Natural killer cell (primary cell): ENCODE measurements at regions not wholly inside any gene's neighbourhood (a gene's known extent, or its start where the extent isn't known, plus 50 kb on each side); places are given as distances from the start of the nearest gene placed in this dataset.

Source experiments
- ATAC-seq, 3 donors: fragments of 150-1000 bp in 2 of 3; fragments of 200-7000 bp in 1 of 3; cut with Tn5 transposase; 1 replicate in 1 of 3; 2 replicates in 2 of 3; pipeline ENCODE4 v1.10.0; 2021; ENCODE audit warnings: mild to moderate bottlenecking in 2 of 3, moderate library complexity in 2 of 3
- DNase-seq, 2 donors: peaks; one replicate each; pipeline versions ENCODE4 v3.0.0 to v3.0.0-alpha.2; 2013 to 2021; ENCODE audit warnings: mixed read lengths in 1 of 2
- H3K27ac ChIP-seq: one replicate; pipeline ENCODE4 v1.5.1; 2013; ENCODE audit warnings: mild to moderate bottlenecking, low read length
- H3K27me3 ChIP-seq: one replicate; pipeline ENCODE4 v1.6.1; 2013; ENCODE audit warnings: low read length; ENCODE audit not compliant: control insufficient read depth, insufficient read depth
- H3K36me3 ChIP-seq: one replicate; pipeline ENCODE4 v1.6.1; 2013; ENCODE audit warnings: low read length; ENCODE audit not compliant: control insufficient read depth, insufficient read depth
- H3K4me1 ChIP-seq: one replicate; pipeline ENCODE4 v1.6.1; 2013; ENCODE audit warnings: low read length; ENCODE audit not compliant: control insufficient read depth, insufficient read depth
- H3K4me3 ChIP-seq: one replicate; pipeline ENCODE4 v1.5.1; 2013; ENCODE audit warnings: low read length
- H3K9me3 ChIP-seq: one replicate; pipeline ENCODE4 v1.6.1; 2013; ENCODE audit warnings: low read length; ENCODE audit not compliant: control insufficient read depth, insufficient read depth
- H3K27ac Mint-ChIP-seq, 2 donors: one replicate each; pipeline ENCODE4 v1.8.0; 2022; ENCODE audit warnings: mild to moderate bottlenecking in 2 of 2, mixed read lengths in 2 of 2, moderate library complexity in 1 of 2
- H3K27me3 Mint-ChIP-seq, 2 donors: one replicate each; pipeline ENCODE4 v1.8.0; 2022; ENCODE audit warnings: low read depth in 2 of 2, mixed read lengths in 2 of 2
- H3K36me3 Mint-ChIP-seq: one replicate; pipeline ENCODE4 v1.8.0; 2022; ENCODE audit warnings: mixed read lengths
- H3K4me1 Mint-ChIP-seq, 2 donors: one replicate each; pipeline ENCODE4 v1.8.0; 2022; ENCODE audit warnings: mixed read lengths in 2 of 2
- H3K4me3 Mint-ChIP-seq: one replicate; pipeline ENCODE4 v1.8.0; 2022; ENCODE audit warnings: mild to moderate bottlenecking, moderate library complexity, mixed read lengths
- H3K9me3 Mint-ChIP-seq, 2 donors: one replicate each; pipeline ENCODE4 v1.8.0; 2022; ENCODE audit warnings: mixed read lengths in 2 of 2
- WGBS: methylation state at CpG from one replicate; pipeline ENCODE4 v1.1.7; 2013; ENCODE audit warnings: missing lambda C conversion rate; ENCODE audit not compliant: insufficient coverage; 5-methylcytosine and 5-hydroxymethylcytosine counted together
- intact Hi-C: fragments of 100-400 bp; cut with micrococcal nuclease; formaldehyde crosslinking; loops from one replicate; pipeline ENCODE4 v1.14.2; 2022
- TF ChIP-seq, protein P1 (sequence below): fragments of 200-600 bp; IDR thresholded peaks from one replicate; pipeline ENCODE4 v1.8.0; 2022; ENCODE audit warnings: antibody characterized with exemption

DNA sequence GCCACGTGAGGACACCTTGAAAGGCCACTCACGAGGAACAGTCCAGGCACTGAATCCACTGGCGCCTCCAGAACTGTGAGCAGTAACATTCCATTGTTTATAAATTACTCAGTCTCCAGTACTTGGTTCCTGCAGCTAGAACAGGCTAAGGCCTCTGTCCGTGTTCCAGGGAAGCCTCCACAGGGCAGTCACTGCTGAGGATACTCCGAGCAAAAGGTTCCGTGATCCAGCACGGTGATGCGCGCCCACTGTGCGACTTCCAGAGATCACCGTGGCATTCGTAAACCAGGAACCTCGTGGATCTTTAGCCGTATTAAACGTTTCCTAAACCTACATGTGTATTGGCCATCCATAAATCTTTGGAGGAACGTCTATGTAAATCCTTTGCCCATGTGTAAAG is 51.5 kb upstream of the SALL3 start:
- no peak for DNase-seq
- WGBS = 88% methylated on average over 16 of the region's 16 CpGs
- H3K27me3 Mint-ChIP-seq = no peaks in the 10 kb centered on the region
- no peak overlapping the region for H3K27ac ChIP-seq
- H3K4me3 ChIP-seq = no peak overlapping the region
- no peaks in the 10 kb centered on the region for H3K4me1 Mint-ChIP-seq
- H3K4me3 Mint-ChIP-seq = no peak overlapping the region
- no peak for ATAC-seq
- H3K27me3 ChIP-seq = no peaks in the 10 kb centered on the region
- intact Hi-C loops = no loop called here
- no peaks in the 10 kb centered on the region for H3K9me3 Mint-ChIP-seq
- no peak overlapping the region for H3K27ac Mint-ChIP-seq
- TF ChIP-seq, protein P1, sequence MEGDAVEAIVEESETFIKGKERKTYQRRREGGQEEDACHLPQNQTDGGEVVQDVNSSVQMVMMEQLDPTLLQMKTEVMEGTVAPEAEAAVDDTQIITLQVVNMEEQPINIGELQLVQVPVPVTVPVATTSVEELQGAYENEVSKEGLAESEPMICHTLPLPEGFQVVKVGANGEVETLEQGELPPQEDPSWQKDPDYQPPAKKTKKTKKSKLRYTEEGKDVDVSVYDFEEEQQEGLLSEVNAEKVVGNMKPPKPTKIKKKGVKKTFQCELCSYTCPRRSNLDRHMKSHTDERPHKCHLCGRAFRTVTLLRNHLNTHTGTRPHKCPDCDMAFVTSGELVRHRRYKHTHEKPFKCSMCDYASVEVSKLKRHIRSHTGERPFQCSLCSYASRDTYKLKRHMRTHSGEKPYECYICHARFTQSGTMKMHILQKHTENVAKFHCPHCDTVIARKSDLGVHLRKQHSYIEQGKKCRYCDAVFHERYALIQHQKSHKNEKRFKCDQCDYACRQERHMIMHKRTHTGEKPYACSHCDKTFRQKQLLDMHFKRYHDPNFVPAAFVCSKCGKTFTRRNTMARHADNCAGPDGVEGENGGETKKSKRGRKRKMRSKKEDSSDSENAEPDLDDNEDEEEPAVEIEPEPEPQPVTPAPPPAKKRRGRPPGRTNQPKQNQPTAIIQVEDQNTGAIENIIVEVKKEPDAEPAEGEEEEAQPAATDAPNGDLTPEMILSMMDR = no peak
- H3K36me3 Mint-ChIP-seq = no peaks in the 10 kb centered on the region
- no peaks in the 10 kb centered on the region for H3K36me3 ChIP-seq
- no peaks in the 10 kb centered on the region for H3K4me1 ChIP-seq
- no peaks in the 10 kb centered on the region for H3K9me3 ChIP-seq

DNA sequence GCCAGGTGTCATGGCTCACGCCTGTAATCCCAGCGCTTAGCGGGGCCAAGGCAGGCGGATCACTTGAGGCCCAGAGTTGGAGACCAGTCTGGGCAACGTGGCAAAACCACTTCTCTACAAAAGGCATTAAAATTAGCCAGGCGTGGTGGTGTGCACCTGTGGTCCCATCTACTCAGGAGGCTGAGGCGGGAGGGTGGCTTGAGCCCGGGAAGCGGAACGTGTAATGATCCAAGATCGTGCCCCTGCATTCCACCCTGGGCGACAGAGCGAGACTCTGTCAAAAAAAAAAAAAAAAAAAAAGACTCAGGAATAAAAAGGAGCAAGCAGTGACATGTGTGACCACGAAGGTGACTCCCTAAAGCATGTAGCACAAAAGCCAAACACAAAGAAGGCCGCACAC is 50.1 kb upstream of the SALL3 start:
- Mint-ChIP-seq H3K27ac (no peak overlapping the region), H3K9me3 (no peaks in the 10 kb centered on the region), H3K27me3 (no peaks in the 10 kb centered on the region), H3K36me3 (no peaks in the 10 kb centered on the region), H3K4me3 (no peak overlapping the region), H3K4me1 (no peaks in the 10 kb centered on the region)
- 92% methylated on average over 15 of the region's 15 CpGs for WGBS
- no peak for DNase-seq
- Histone ChIP-seq H3K4me3 (no peak overlapping the region), H3K27ac (no peak overlapping the region), H3K4me1 (no peaks in the 10 kb centered on the region), H3K9me3 (no peaks in the 10 kb centered on the region), H3K27me3 (no peaks in the 10 kb centered on the region), H3K36me3 (no peaks in the 10 kb centered on the region)
- TF ChIP-seq, protein P1 = no peak
- ATAC-seq = no peak
- intact Hi-C loops = no loop called here
